ENCODE measurements at regions not wholly inside any gene's neighbourhood (a gene's known extent, or its start where the extent isn't known, plus 50 kb on each side); places are given as distances from the start of the nearest gene placed in this dataset.

GRCh38 chr2:104698276-104698675 lies 155.6 kb upstream of the POU3F3 start:
- Histone ChIP-seq H3K36me3 (ENCODE audit: control insufficient read depth in 1 of 2, insufficient read depth in 2 of 2, low read length in 2 of 2) (no peaks in the 10 kb centered on the region), H3K27ac (ENCODE audit: low read depth, low read length) (no peak overlapping the region), H3K4me1 (ENCODE audit: control insufficient read depth in 1 of 2, insufficient read depth in 2 of 2, low read length in 2 of 2) (no peaks in the 10 kb centered on the region), H3K4me3 (ENCODE audit: low read depth in 1 of 2, low read length in 2 of 2) (no peak overlapping the region), H3K27me3 (ENCODE audit: control insufficient read depth in 1 of 2, insufficient read depth in 2 of 2, low read length in 2 of 2) (no peaks in the 10 kb centered on the region), H3K9ac (ENCODE audit: low read depth in 1 of 2, low read length in 2 of 2) (no peak overlapping the region), H3K9me3 (ENCODE audit: control insufficient read depth in 1 of 2, low read length in 2 of 2) (no peaks in the 10 kb centered on the region)

GRCh38 chr2:104701411-104701911 lies 152.5 kb upstream of the POU3F3 start:
- H3K4me3 ChIP-seq (ENCODE audit: low read depth in 1 of 2, low read length in 2 of 2): no peak overlapping the region
- H3K9ac ChIP-seq (ENCODE audit: low read depth in 1 of 2, low read length in 2 of 2): no peak overlapping the region
- H3K4me1 ChIP-seq (ENCODE audit: control insufficient read depth in 1 of 2, insufficient read depth in 2 of 2, low read length in 2 of 2): no peaks in the 10 kb centered on the region
- no peaks in the 10 kb centered on the region for H3K9me3 ChIP-seq (ENCODE audit: control insufficient read depth in 1 of 2, low read length in 2 of 2)
- H3K27me3 ChIP-seq (ENCODE audit: control insufficient read depth in 1 of 2, insufficient read depth in 2 of 2, low read length in 2 of 2): no peaks in the 10 kb centered on the region
- no peaks in the 10 kb centered on the region for H3K36me3 ChIP-seq (ENCODE audit: control insufficient read depth in 1 of 2, insufficient read depth in 2 of 2, low read length in 2 of 2)
- H3K27ac ChIP-seq (ENCODE audit: low read depth, low read length): no peak overlapping the region

GRCh38 chr2:104702031-104702850 lies 151.7 kb upstream of the POU3F3 start:
- H3K36me3 ChIP-seq (ENCODE audit: control insufficient read depth in 1 of 2, insufficient read depth in 2 of 2, low read length in 2 of 2): no peaks in the 10 kb centered on the region
- no peak overlapping the region for H3K27ac ChIP-seq (ENCODE audit: low read depth, low read length)
- no peak overlapping the region for H3K9ac ChIP-seq (ENCODE audit: low read depth in 1 of 2, low read length in 2 of 2)
- H3K9me3 ChIP-seq (ENCODE audit: control insufficient read depth in 1 of 2, low read length in 2 of 2): no peaks in the 10 kb centered on the region
- H3K4me1 ChIP-seq (ENCODE audit: control insufficient read depth in 1 of 2, insufficient read depth in 2 of 2, low read length in 2 of 2): no peaks in the 10 kb centered on the region
- H3K4me3 ChIP-seq (ENCODE audit: low read depth in 1 of 2, low read length in 2 of 2): no peak overlapping the region
- no peaks in the 10 kb centered on the region for H3K27me3 ChIP-seq (ENCODE audit: control insufficient read depth in 1 of 2, insufficient read depth in 2 of 2, low read length in 2 of 2)

- Histone ChIP-seq H3K27ac (ENCODE audit: low read depth, low read length) (no peak overlapping the region), H3K9me3 (ENCODE audit: control insufficient read depth in 1 of 2, low read length in 2 of 2) (no peaks in the 10 kb centered on the region), H3K4me3 (ENCODE audit: low read depth in 1 of 2, low read length in 2 of 2) (no peak overlapping the region), H3K27me3 (ENCODE audit: control insufficient read depth in 1 of 2, insufficient read depth in 2 of 2, low read length in 2 of 2) (no peaks in the 10 kb centered on the region), H3K36me3 (ENCODE audit: control insufficient read depth in 1 of 2, insufficient read depth in 2 of 2, low read length in 2 of 2) (no peaks in the 10 kb centered on the region), H3K4me1 (ENCODE audit: control insufficient read depth in 1 of 2, insufficient read depth in 2 of 2, low read length in 2 of 2) (no peaks in the 10 kb centered on the region), H3K9ac (ENCODE audit: low read depth in 1 of 2, low read length in 2 of 2) (no peak overlapping the region)
Observed at GRCh38 chr2:104703669-104704068, 150.2 kb upstream of the POU3F3 start.

- Histone ChIP-seq H3K27me3 (ENCODE audit: control insufficient read depth in 1 of 2, insufficient read depth in 2 of 2, low read length in 2 of 2) (no peaks in the 10 kb centered on the region), H3K4me3 (ENCODE audit: low read depth in 1 of 2, low read length in 2 of 2) (no peak overlapping the region), H3K27ac (ENCODE audit: low read depth, low read length) (no peak overlapping the region), H3K36me3 (ENCODE audit: control insufficient read depth in 1 of 2, insufficient read depth in 2 of 2, low read length in 2 of 2) (no peaks in the 10 kb centered on the region), H3K4me1 (ENCODE audit: control insufficient read depth in 1 of 2, insufficient read depth in 2 of 2, low read length in 2 of 2) (no peaks in the 10 kb centered on the region), H3K9me3 (ENCODE audit: control insufficient read depth in 1 of 2, low read length in 2 of 2) (no peaks in the 10 kb centered on the region), H3K9ac (ENCODE audit: low read depth in 1 of 2, low read length in 2 of 2) (no peak overlapping the region)
Observed at GRCh38 chr2:104704496-104705245, 149.2 kb upstream of the POU3F3 start.

GRCh38 chr2:104707056-104707455 lies 146.9 kb upstream of the POU3F3 start:
- Histone ChIP-seq H3K27me3 (ENCODE audit: control insufficient read depth in 1 of 2, insufficient read depth in 2 of 2, low read length in 2 of 2) (no peaks in the 10 kb centered on the region), H3K9me3 (ENCODE audit: control insufficient read depth in 1 of 2, low read length in 2 of 2) (no peaks in the 10 kb centered on the region), H3K27ac (ENCODE audit: low read depth, low read length) (no peak overlapping the region), H3K4me3 (ENCODE audit: low read depth in 1 of 2, low read length in 2 of 2) (no peak overlapping the region), H3K36me3 (ENCODE audit: control insufficient read depth in 1 of 2, insufficient read depth in 2 of 2, low read length in 2 of 2) (no peaks in the 10 kb centered on the region), H3K4me1 (ENCODE audit: control insufficient read depth in 1 of 2, insufficient read depth in 2 of 2, low read length in 2 of 2) (no peaks in the 10 kb centered on the region), H3K9ac (ENCODE audit: low read depth in 1 of 2, low read length in 2 of 2) (no peak overlapping the region)

GRCh38 chr2:104708967-104709366 lies 144.9 kb upstream of the POU3F3 start:
- Histone ChIP-seq H3K27ac (ENCODE audit: low read depth, low read length) (no peak overlapping the region), H3K9ac (ENCODE audit: low read depth in 1 of 2, low read length in 2 of 2) (no peak overlapping the region), H3K36me3 (ENCODE audit: control insufficient read depth in 1 of 2, insufficient read depth in 2 of 2, low read length in 2 of 2) (no peaks in the 10 kb centered on the region), H3K4me3 (ENCODE audit: low read depth in 1 of 2, low read length in 2 of 2) (no peak overlapping the region), H3K27me3 (ENCODE audit: control insufficient read depth in 1 of 2, insufficient read depth in 2 of 2, low read length in 2 of 2) (no peaks in the 10 kb centered on the region), H3K9me3 (ENCODE audit: control insufficient read depth in 1 of 2, low read length in 2 of 2) (no peaks in the 10 kb centered on the region), H3K4me1 (ENCODE audit: control insufficient read depth in 1 of 2, insufficient read depth in 2 of 2, low read length in 2 of 2) (no peaks in the 10 kb centered on the region)

- no peaks in the 10 kb centered on the region for H3K9me3 ChIP-seq (ENCODE audit: control insufficient read depth in 1 of 2, low read length in 2 of 2)
- H3K36me3 ChIP-seq (ENCODE audit: control insufficient read depth in 1 of 2, insufficient read depth in 2 of 2, low read length in 2 of 2): no peaks in the 10 kb centered on the region
- no peaks in the 10 kb centered on the region for H3K4me1 ChIP-seq (ENCODE audit: control insufficient read depth in 1 of 2, insufficient read depth in 2 of 2, low read length in 2 of 2)
- no peak overlapping the region for H3K27ac ChIP-seq (ENCODE audit: low read depth, low read length)
- no peak overlapping the region for H3K4me3 ChIP-seq (ENCODE audit: low read depth in 1 of 2, low read length in 2 of 2)
- no peak overlapping the region for H3K9ac ChIP-seq (ENCODE audit: low read depth in 1 of 2, low read length in 2 of 2)
- H3K27me3 ChIP-seq (ENCODE audit: control insufficient read depth in 1 of 2, insufficient read depth in 2 of 2, low read length in 2 of 2): no peaks in the 10 kb centered on the region
Observed at GRCh38 chr2:104716061-104716460, 137.9 kb upstream of the POU3F3 start.

- Histone ChIP-seq H3K36me3 (ENCODE audit: control insufficient read depth in 1 of 2, insufficient read depth in 2 of 2, low read length in 2 of 2) (no peaks in the 10 kb centered on the region), H3K27ac (ENCODE audit: low read depth, low read length) (no peak overlapping the region), H3K4me3 (ENCODE audit: low read depth in 1 of 2, low read length in 2 of 2) (no peak overlapping the region), H3K9me3 (ENCODE audit: control insufficient read depth in 1 of 2, low read length in 2 of 2) (peaks cover 0 to 4% of the 10 kb centered on the region in 2 donors), H3K4me1 (ENCODE audit: control insufficient read depth in 1 of 2, insufficient read depth in 2 of 2, low read length in 2 of 2) (no peaks in the 10 kb centered on the region), H3K9ac (ENCODE audit: low read depth in 1 of 2, low read length in 2 of 2) (no peak overlapping the region), H3K27me3 (ENCODE audit: control insufficient read depth in 1 of 2, insufficient read depth in 2 of 2, low read length in 2 of 2) (peaks cover 0 to 3% of the 10 kb centered on the region in 2 donors)
Observed at GRCh38 chr2:104733226-104733943, 120.5 kb upstream of the POU3F3 start.

Measured in duodenal mucosa (tissue), 2 donors.